NCI-H2171 treated with DMSO at 0.1 percent for 48 hours (cell line): ENCODE measurements at regions not wholly inside any gene's neighbourhood (a gene's known extent, or its start where the extent isn't known, plus 50 kb on each side); places are given as distances from the start of the nearest gene placed in this dataset.
"Not testable (repeated sequence)": the region's sequence is repeated elsewhere in the genome, so short reads cannot be mapped to it uniquely, and the experiment has no call there.

Experiments
- DNase-seq: peaks from one replicate; lab custom pipeline; 2025; lab: John Stamatoyannopoulos, UW

DNA sequence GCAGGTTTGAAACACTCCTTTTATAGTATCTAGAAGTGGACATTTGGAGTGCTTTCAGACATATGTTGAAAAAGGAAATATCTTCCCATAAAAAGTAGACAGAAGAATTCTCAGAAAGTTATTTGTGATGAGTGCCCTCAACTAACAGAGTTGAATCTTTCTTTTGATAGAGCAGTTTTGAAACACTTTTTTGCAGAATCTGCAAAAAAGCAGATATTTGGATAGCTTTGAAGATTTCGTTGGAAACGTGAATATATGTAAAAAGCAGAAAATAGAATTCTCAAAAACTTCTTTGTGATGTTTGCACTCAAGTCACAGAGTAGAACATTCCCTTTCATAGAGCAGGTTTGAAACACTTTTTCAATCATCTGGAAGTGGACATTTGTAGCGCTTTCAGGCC, 676.4 kb upstream of the ZNF337 start:
- not testable (repeated sequence) for DNase-seq

DNA sequence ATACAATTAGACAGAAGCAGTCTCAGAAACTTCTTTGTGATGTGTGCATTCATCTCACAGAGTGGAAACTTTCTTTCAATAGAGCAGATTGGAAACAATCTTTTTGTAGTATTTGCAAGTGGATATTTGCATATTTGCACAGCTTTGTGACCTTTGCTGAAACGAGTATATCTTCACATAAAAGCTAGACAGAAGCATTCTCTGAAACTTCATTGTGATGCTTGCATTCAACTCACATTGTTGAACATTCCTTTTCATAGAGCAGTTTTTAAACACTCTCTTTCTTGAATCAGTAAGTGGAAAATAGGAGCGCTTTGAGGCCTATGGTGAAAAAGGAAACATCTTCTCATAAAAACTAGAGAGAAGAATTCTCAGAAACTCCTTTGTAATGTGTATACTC, 657.9 kb upstream of the ZNF337 start:
- DNase-seq, result no peak

DNA sequence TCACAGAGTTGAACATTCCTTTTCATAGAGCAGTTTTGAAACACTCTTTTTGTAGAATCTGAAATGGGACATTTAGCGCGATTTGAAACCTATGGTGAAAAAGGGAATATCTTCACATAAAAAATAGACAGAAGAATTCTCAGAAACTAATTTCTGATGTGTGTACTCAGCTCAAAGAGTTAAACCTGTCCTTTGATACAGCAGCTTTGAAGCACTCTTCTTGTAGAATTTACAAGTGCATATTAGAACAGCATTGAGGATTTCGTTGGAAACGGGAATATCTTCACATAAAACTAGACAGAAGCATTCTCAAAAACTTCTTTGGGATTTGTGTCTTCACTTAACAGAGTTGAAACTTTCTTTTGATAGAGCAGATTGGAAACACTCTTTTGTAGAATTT, 650.7 kb upstream of the ZNF337 start:
- DNase-seq, result no peak

DNA sequence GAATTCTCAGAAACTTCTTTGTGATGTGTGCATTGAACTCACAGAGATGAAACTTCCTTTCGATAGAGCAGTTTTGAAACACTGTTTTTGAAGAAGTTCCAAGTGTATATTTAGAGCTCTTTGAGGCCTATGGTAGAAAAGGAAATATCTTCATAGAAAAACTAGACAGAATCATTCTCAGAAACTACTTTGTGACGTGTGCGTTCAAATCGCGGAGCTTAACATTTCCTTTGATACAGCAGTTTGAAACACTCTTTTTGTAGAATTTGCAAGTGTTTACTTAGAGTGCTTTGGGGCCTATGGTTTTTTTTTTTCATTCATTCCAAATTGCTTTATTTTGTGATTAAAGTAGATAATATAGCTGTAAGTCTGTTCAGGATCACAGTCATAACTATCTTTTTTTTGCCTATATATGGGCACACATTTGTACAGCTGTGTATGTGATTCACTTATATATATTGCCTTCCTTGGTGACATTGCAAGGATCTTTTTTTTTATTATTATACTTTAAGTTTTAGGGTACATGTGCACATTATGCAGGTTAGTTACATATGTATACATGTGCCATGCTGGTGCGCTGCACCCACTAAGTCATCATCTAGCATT, 643.9 kb upstream of the ZNF337 start:
- DNase-seq, result not testable (repeated sequence)

DNA sequence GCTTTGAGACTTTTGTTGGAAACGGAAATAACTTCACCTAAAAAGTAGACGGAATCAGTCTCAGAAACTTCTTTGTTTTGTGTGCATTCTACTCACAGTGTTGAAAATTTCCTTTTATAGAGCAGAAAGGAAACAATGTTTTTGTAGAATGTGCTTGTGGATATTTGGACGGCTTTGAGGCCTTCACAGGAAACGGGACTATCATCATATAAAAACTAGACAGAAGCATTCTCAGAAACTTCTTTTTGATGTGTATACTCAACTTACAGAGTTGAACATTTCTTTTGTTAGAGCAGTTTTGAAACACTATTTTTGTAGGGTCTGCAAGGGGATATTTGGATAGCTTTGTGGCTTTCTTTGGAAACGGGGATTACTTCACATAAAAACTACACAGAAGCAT, 627.5 kb upstream of the ZNF337 start:
- no peak for DNase-seq

DNA sequence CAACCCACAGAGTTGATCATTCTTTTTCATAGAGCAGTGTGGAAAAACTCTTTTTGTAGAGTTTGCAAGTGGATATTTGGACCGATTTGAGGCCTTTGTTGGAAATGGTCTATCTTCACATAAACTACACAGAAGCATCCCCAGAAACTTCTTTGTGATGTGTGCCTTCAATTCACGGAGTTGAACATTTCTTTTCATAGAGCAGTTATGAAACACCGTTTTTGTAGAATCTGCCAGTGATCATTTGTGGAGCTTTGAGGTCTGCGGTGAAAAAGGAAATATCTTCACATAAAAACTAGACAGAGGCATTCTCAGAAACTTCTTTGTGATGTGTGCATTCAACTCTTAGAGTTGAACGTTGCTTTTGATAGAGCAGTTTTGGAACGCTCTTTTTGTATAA, 618.4 kb upstream of the ZNF337 start:
- DNase-seq, result no peak

DNA sequence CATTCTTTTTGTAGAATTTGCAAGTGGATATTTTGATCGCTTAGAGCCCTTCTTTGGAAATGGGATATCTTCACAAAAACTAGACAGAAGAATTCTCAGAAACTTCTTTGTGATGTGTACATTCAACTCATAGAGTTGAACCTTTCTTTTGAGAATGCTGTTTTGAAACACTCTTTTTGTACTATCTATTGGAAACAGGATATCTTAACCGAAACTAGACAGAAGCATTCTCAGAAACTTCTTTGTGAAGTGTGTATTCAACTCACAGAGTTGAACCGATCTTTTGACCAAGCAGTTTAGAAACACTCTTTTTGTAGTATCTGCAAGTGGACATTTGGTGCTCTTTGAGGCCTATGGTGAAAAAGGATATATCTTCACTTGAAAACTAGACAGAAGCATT, 613.1 kb upstream of the ZNF337 start:
- not testable (repeated sequence) for DNase-seq

DNA sequence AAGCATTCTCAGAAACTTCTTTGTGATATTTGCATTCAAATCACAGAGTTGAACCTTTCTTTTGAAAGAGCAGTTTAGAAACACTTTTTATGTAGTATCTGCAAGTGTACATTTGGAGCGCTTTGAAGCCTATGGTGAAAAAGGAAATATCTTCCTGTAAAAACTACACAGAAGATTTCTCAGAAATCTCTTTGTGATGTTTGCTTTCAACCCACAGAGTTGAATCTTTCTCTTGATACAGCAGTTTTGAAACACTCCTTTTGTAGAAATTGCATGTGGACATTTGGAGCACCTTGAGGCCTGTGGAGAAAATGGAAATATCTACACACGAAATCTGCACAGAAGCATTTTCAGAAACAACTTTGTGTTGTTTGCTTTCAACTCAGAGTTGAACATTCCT, 612.3 kb upstream of the ZNF337 start:
- DNase-seq, result no peak

DNA sequence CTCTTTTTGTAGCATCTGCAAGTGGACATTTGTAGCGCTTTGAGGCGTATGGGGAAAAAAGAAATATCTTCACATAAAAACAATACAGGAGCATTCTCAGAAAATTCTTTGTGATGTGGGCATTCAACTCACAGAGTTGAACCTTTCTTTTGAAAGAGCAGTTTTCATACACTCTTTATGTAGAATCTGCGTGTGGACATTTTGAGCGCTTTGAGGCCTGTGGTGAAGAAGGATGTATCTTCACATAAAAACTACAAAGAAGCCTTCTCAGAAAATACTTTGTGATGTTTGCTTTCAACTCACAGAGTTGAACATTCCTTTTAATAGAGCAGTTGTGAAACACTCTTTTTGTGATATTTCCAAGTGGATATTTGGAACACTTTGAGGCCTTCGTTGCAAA, 598.4 kb upstream of the ZNF337 start:
- DNase-seq, result no peak

DNA sequence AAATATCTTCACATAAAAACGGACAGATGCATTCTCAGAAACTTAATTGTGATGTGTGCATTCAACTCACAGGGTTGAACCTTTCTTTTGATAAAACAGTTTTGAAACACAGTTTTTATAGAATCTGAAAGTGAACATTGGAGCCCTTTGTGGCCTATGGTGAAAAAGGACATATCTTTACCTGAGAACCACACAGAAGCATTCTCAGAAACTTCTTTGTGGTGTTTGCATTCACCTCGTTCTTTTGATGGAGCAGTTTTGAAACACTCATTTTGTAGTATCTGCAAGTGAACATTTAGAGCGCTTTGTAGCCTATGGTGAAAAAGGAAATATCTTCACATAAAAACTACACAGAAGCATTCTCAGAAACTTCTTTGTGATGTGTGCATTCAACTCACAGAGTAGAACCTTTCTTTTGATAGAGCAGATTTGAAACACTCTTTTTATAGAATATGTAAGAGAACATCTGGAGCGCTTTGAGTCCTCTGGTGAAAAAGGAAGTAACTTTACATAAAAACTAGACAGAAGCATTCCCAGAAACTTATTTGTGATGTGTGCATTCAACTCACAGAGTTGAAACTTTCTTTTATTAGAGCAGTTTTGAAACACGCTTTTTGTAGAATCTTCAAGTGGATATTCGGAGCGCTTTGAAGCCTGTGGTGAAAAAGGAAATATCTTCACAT, 591.9 kb upstream of the ZNF337 start:
- not testable (repeated sequence) for DNase-seq

DNA sequence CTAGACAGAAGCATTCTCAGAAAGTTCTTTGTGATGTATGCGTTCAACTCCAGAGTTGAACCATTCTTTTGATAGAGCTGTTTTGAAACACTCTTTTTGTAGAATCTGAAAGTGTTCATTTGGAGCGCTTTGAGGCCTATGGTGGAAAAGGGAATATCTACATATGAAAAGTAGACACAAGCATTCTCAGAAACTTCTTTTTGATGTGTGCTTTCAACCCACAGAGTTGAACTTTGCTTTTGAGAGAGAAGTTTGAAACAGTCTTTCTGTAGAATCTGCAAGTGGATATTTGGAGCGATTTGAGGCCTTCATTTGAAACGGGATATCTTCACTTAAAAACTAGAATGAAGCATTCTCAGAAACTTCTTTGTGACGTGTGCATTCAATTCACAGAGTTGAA, 582.6 kb upstream of the ZNF337 start:
- no peak for DNase-seq

DNA sequence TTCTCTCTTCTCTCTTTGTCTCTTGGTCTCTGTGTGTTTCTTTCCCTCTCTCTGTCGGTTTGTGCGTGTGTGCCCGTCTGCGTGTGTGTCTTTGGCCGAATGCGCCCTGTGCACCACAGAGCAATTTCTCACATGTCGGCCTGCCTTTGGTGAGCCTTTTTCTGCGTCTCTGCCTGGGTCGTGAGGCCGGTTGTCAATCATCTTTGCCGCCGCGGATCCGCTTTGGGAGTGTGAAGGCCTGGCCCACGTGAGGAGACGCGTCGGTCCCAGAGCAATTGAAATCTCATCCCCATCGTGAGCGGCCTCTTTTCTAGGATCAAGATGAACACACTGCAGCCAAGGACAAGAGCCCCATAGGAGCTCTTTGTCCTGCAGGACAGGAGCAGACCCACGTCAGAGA, 580.7 kb upstream of the ZNF337 start:
- DNase-seq, result no peak

DNA sequence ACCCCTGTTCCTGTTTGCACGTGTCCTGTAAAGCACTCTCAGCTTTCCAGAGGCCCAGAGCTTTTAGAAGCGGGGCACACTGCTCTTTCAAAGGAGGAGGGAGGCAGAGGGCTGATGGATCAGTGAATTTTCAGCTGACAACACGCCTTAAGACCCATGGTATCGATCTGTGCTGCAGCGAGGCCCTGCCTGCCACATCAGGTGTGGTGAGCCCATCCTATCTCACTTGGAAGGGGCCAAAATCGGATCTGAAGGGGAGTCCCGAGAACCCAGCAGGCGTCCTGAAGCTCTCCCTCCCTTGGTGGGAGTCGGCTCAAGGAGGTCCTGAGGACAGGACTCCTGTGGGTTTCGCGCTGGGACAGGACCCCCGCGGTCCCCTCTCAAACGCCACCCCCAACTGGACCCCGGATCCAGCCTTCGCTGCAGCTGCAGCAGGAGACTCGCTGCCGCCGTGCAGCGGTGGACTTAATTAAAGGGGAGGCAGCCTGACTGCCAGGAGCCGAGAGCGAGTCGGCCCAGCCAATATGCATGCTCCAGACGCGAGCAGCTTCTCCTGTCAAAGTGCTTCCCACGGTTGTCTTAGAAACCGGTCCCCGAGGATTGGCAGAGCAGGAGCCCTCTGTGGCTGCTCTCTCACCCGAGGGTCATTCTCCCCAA, 580.0 kb upstream of the ZNF337 start:
- DNase-seq, result peak; percentile 77

DNA sequence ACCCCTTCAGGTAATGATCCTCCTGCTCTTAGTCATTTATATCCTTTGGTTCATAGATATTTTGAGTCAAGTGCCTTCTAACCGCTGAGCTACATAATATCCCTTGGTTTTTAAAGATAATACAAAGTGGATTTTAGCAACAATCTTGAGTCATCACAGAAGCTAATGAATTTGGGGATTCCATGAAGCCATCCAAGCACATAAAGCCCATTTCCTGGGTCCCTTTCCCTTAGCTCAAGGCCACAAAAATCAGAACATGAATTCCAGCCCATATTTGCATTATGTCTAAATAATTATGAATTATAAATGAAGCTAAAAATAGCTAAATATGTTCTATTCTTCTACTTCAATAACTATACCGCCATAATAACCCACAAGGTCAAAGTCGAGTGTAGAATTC, 572.1 kb upstream of the ZNF337 start:
- not testable (repeated sequence) for DNase-seq

DNA sequence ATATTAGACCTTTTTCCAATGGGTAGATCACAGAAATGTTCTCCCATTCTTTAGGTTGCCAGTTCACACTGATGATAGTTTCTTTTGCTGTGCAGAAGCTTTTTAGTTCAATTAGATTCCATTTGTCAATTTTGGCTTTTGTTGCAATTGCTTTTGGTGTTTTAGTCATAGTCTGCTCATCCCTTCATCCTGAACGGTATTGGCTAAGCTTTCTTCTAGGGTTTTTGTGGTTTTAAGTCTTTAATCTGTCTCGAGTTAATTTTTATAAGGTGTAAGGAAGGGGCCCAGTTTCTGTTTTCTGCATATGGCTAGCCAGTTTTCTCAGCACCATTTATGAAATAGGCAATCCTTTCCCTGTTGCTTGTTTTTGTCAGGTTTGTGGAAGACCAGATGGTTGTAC, 564.3 kb upstream of the ZNF337 start:
- DNase-seq, result not testable (repeated sequence)

DNA sequence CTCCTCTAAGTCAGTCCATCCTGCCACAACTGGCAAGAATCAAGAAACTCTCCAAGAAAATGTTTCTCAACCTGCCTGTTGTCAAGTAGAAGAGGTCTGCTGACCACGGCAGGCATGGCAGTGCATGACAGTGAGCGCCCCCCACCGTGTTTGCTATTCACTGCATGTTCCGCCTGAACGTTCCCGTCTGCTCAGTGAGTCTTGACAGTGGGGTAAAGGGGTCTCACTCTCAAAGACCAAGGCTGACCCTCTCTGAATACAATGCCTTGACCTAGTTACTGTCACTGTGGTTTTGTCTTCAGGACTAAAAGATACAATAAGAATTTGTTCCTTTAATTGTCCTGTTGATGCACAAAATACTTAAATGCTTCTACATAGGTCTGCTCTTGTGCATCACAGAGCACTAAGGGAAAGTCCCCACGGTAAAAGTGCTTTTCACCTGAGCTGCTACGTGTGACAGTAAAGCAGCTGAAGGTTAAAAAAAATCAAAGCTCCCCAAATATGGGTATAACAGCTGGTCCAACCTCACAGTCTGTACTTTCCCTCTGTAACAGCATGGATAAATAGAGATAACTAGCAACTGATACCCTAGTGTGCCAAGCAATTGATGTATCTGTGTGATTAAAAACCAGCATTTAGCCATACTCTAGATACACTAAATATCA, 555.8 kb upstream of the ZNF337 start:
- DNase-seq, result peak; percentile 90

DNA sequence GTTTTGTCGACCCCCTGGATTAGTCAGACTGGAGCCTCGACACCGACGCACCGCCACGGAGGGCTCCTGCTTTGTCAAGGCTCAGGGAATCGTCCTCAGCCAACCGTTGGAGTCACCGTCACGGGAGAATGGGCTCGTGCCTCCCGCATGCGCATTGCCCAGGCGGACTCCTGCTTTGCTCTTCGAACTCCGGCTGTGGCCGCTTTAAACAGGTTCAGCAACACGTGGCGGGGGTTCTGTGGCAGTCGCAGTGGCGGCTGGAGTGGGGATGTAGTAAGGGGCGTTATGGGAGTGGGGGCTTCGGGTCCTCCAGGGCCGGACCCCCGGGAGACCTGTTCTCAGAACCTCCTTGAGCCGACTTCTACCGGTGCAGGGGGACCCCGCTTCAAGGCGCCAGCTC, 554.7 kb upstream of the ZNF337 start:
- DNase-seq, result not testable (repeated sequence)

DNA sequence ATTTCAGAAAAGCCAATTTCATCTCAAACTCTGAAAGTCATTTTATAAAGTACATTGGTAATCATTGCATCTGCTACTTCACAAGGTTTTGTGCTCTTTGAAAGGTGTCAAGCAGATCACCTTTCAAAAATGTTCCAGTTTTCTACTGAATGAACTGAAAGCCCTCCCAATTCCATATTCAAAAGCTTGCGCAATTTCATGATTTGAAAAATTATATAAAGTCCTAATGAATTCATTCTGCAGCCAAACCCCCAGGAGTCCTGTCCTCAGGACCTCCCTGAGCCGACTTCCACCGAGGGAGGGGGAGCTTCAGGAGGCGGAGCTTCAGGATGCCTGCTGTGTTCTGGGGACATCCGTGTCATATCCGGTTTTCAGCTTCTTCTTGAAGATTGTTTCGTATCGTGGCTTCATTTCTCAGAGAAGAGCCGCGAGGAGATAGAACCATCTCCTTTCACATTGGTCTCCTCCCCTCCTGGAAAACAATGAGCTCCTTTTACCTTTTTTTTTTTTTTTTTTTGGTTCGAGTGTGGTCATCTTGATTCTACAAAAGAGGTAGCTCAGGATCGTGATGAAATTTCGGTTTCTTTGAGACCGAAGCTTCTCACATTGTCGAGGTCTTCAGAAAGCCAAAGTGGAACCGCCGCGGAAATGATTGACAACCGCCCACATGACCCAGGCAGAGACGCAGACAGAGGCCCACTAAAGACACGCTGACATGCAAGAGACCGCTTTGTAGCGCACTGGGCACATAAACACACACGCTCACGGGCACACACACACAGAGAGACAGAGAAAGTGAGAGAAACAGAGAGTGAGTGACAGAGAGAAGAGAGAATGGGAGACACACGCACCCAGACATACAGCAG, 553.8 kb upstream of the ZNF337 start:
- not testable (repeated sequence) for DNase-seq

DNA sequence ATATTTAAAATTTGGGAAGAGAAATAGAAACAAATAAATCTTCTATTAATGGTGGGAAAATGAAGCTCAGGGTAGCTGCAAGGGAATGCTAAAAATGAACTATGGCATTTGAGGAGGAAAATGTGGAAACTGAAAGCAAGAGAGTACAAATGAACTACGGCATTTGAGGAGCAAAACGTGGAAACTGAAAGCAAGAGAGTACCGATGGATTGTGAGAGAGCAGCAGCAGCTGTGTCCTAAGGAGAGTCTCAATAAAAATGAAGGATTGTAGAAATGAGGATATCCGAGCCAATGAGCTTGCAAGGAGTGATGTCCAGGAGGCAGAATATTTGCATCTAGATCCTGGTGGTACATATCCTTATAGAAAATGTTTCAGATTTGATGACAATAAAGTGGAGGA, 547.1 kb upstream of the ZNF337 start:
- no peak for DNase-seq

DNA sequence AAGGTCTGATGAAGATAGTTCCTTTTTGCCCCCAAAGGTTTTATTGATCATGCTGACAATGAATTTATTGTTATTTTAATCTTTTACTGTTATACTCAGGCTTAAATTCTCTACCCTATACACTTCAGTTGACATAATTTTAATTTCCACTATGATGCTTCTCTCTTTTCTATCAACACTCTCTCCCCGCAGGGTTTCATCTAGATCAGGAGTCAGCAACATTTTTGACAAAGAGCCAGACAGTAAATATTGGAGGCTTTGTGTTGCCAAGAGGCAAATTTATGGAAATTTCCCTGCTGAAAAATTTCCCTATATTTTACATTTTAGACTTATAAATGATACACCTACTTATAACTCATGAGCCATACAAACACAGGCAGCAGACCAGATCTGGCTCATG, 524.0 kb upstream of the ZNF337 start:
- DNase-seq, result not testable (repeated sequence)

DNA sequence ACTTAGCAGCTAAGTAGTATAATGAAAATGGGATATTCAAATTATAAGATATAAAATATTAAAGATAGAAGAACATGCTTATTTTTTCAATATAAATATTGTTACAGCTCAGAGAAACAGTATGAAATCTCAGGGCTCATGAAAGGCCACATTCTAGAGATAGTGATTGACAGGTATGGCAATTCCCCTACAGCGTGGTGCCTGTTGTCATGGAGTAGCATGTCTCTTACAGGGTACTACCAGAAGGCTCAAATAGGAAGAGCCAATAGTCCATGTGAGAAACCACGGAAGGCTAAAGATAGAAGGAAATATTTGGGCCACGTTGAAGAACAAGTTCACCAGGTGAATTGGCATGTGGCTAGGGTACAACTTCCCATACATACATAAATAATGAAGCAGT, 522.9 kb upstream of the ZNF337 start:
- DNase-seq, result not testable (repeated sequence)

DNA sequence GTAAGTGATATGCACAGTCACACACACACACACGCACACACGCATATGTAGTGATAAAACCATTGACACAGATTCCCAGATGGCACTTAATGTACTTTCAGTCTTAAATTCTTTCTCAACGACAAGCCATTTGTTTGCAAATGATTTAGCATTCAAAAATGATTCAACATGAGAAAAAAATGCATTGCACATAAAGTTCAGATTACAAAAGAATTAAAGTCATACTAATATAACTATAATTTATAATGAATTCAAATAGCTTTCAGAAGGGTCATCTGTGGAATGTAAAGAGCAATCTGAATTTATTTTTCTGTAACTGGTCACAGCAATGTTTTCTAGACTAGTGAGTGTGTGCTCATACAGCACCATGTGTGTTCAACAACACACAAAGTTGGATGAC, 521.6 kb upstream of the ZNF337 start:
- no peak for DNase-seq
